IMR-90 (cell line): ENCODE measurements at regions not wholly inside any gene's neighbourhood (a gene's known extent, or its start where the extent isn't known, plus 50 kb on each side); places are given as distances from the start of the nearest gene placed in this dataset.

Experiments
- ATAC-seq: fragments of 200-7000 bp; cut with Tn5 transposase; 2 replicates; pipeline ENCODE4 v1.9.1; 2020; ENCODE audit warnings: low read depth, mild to moderate bottlenecking, moderate library complexity
- BruUV-seq: library from RNA; stranded (reverse); fragments of 400-500 nt; replicated peaks from 2 replicates; lab custom pipeline; 2021; lab: Mats Ljungman, UMichigan
- CTCF ChIA-PET: fragments of 300-600 bp; formaldehyde crosslinking; extraction: SDS; loops from one replicate; lab custom pipeline; 2021; ENCODE audit warnings: antibody characterized with exemption; lab: Yijun Ruan, JAX
- POLR2A ChIA-PET: fragments of 300-600 bp; sonication (Branson Sonifier 250); formaldehyde crosslinking; loops from one replicate; lab custom pipeline; 2022; ENCODE audit warnings: antibody characterized with exemption; ENCODE audit not compliant: unreplicated experiment; lab: Charles Lee
- DNase-seq: peaks from one replicate; pipeline ENCODE4 v3.0.0; 2013
- H2AFZ ChIP-seq: replicated peaks from 2 replicates; pipeline ENCODE3; 2013; ENCODE audit warnings: low read length, mild to moderate bottlenecking; ENCODE audit not compliant: poor library complexity
- H2AK5ac ChIP-seq: 2 replicates; pipeline ENCODE4 v1.6.1; 2013; ENCODE audit warnings: low read depth, low read length, inconsistent platforms
- H2AK9ac ChIP-seq: replicated peaks from 2 replicates; pipeline ENCODE3; 2013; ENCODE audit warnings: mild to moderate bottlenecking, low read depth, low read length, moderate library complexity; ENCODE audit not compliant: poor library complexity
- H2BK120ac ChIP-seq: 2 replicates; pipeline ENCODE4 v1.6.1; 2013; ENCODE audit warnings: low read depth, low read length, inconsistent platforms
- H2BK15ac ChIP-seq: 3 replicates; pipeline ENCODE4 v1.6.1; 2013; ENCODE audit warnings: low read depth, low read length, inconsistent platforms
- H2BK20ac ChIP-seq: 2 replicates; pipeline ENCODE4 v1.6.1; 2013; ENCODE audit warnings: low read depth, mild to moderate bottlenecking, inconsistent platforms, low read length, moderate library complexity
- H2BK5ac ChIP-seq: 2 replicates; pipeline ENCODE4 v1.6.1; 2013; ENCODE audit warnings: mild to moderate bottlenecking, low read depth, low read length, inconsistent platforms; ENCODE audit not compliant: poor library complexity, severe bottlenecking
- H3K14ac ChIP-seq: replicated peaks from 2 replicates; pipeline ENCODE4 v1.6.1; 2013; ENCODE audit warnings: low read depth, low read length, inconsistent platforms
- H3K18ac ChIP-seq: 2 replicates; pipeline ENCODE4 v1.6.1; 2013; ENCODE audit warnings: low read depth, low read length, control low read depth
- H3K23ac ChIP-seq: 2 replicates; pipeline ENCODE4 v1.6.1; 2013; ENCODE audit warnings: low read depth, low read length, inconsistent platforms
- H3K27ac ChIP-seq: 2 replicates; pipeline ENCODE4 v1.5.1; 2013; ENCODE audit warnings: mild to moderate bottlenecking, control low read depth, low read length; ENCODE audit not compliant: insufficient read depth
- H3K27me3 ChIP-seq: 2 replicates; pipeline ENCODE4 v1.6.1; 2013; ENCODE audit warnings: low read length; ENCODE audit not compliant: control insufficient read depth, insufficient read depth
- H3K36me3 ChIP-seq: 2 replicates; pipeline ENCODE4 v1.6.1; 2013; ENCODE audit warnings: low read length, mixed read lengths; ENCODE audit not compliant: control insufficient read depth, insufficient read depth
- H3K4ac ChIP-seq: 2 replicates; pipeline ENCODE4 v1.6.1; 2013; ENCODE audit warnings: low read depth, low read length, inconsistent platforms
- H3K4me1 ChIP-seq: 2 replicates; pipeline ENCODE4 v1.6.1; 2013; ENCODE audit warnings: low read length, mixed read lengths; ENCODE audit not compliant: control insufficient read depth, insufficient read depth
- H3K4me2 ChIP-seq: 2 replicates; pipeline ENCODE4 v1.6.1; 2013; ENCODE audit warnings: low read depth, mild to moderate bottlenecking, control low read depth, low read length, moderate library complexity
- H3K4me3 ChIP-seq: 2 replicates; pipeline ENCODE4 v1.5.1; 2013; ENCODE audit warnings: low read depth, mild to moderate bottlenecking, control low read depth, low read length, moderate library complexity; ENCODE audit not compliant: insufficient read depth
- H3K56ac ChIP-seq: 2 replicates; pipeline ENCODE4 v1.6.1; 2013; ENCODE audit warnings: low read length, inconsistent platforms; ENCODE audit not compliant: insufficient read depth; ENCODE audit errors: extremely low read depth
- H3K79me1 ChIP-seq, 2 experiments: 2 replicates each; pipeline ENCODE4 v1.6.1; 2013; ENCODE audit warnings: low read length in 2 of 2, inconsistent platforms in 1 of 2, low read depth in 1 of 2
- H3K9ac ChIP-seq: 2 replicates; pipeline ENCODE4 v1.6.1; 2013; ENCODE audit warnings: low read depth, low read length, control low read depth
- H3K9me1 ChIP-seq: 2 replicates; pipeline ENCODE4 v1.6.1; 2013; ENCODE audit warnings: low read length, inconsistent platforms; ENCODE audit not compliant: insufficient read depth
- H3K9me3 ChIP-seq: 2 replicates; pipeline ENCODE4 v1.6.1; 2013; ENCODE audit warnings: low read length; ENCODE audit not compliant: control insufficient read depth, insufficient read depth
- H4K20me1 ChIP-seq: 2 replicates; pipeline ENCODE4 v1.6.1; 2013; ENCODE audit warnings: low read length, inconsistent platforms; ENCODE audit not compliant: insufficient read depth
- H4K5ac ChIP-seq: 2 replicates; pipeline ENCODE4 v1.6.1; 2013; ENCODE audit warnings: mild to moderate bottlenecking, low read depth, low read length, control low read depth
- H4K8ac ChIP-seq, 2 experiments: 2 replicates each; pipeline ENCODE4 v1.6.1; 2013; ENCODE audit warnings: low read depth in 2 of 2, low read length in 2 of 2, control low read depth in 1 of 2, inconsistent platforms in 1 of 2
- H4K91ac ChIP-seq: 2 replicates; pipeline ENCODE4 v1.6.1; 2013; ENCODE audit warnings: low read depth, low read length, inconsistent platforms; ENCODE audit not compliant: insufficient read depth
- BHLHE40 ChIP-seq: fragments of 150-350 bp; IDR thresholded peaks from 2 replicates; pipeline ENCODE4 v1.6.1; 2016; ENCODE audit warnings: mild to moderate bottlenecking, low read depth, low read length
- CEBPB ChIP-seq: IDR thresholded peaks from 2 replicates; pipeline ENCODE4 v1.6.1; 2012; ENCODE audit warnings: low read depth, low read length, improper control_type of control experiment
- CHD1 ChIP-seq: IDR thresholded peaks from 2 replicates; pipeline ENCODE4 v1.6.1; 2012; ENCODE audit warnings: low read depth, low read length, improper control_type of control experiment
- CTCF ChIP-seq: conservative IDR thresholded peaks from 2 replicates; pipeline ENCODE4 v1.5.1; 2012; ENCODE audit warnings: mild to moderate bottlenecking, low read depth, low read length, improper control_type of control experiment
- FOS ChIP-seq: fragments of 150-350 bp; IDR thresholded peaks from 2 replicates; pipeline ENCODE4 v1.6.1; 2016; ENCODE audit warnings: low read depth, low read length
- MAFK ChIP-seq: IDR thresholded peaks from 2 replicates; pipeline ENCODE4 v1.6.1; 2012; ENCODE audit warnings: low read depth, low read length, improper control_type of control experiment
- MAZ ChIP-seq: IDR thresholded peaks from 2 replicates; pipeline ENCODE4 v1.6.1; 2012; ENCODE audit warnings: low read depth, mild to moderate bottlenecking, low read length, improper control_type of control experiment, moderate library complexity, borderline replicate concordance
- MXI1 ChIP-seq: IDR thresholded peaks from 2 replicates; pipeline ENCODE4 v1.6.1; 2012; ENCODE audit warnings: low read depth, mild to moderate bottlenecking, low read length, moderate library complexity, borderline replicate concordance
- NFE2L2 ChIP-seq: fragments of 150-350 bp; IDR thresholded peaks from 2 replicates; pipeline ENCODE4 v1.6.1; 2016; ENCODE audit warnings: low read depth, mild to moderate bottlenecking, low read length
- POLR2A ChIP-seq: IDR thresholded peaks from 2 replicates; pipeline ENCODE4 v1.6.1; 2012; ENCODE audit warnings: mild to moderate bottlenecking, low read depth, low read length
- RAD21 ChIP-seq: IDR thresholded peaks from 2 replicates; pipeline ENCODE4 v1.6.1; 2012; ENCODE audit warnings: low read length, improper control_type of control experiment
- RCOR1 ChIP-seq: IDR thresholded peaks from 2 replicates; pipeline ENCODE4 v1.6.1; 2012; ENCODE audit warnings: mild to moderate bottlenecking, low read length, improper control_type of control experiment; ENCODE audit not compliant: insufficient replicate concordance
- RFX5 ChIP-seq: IDR thresholded peaks from 2 replicates; pipeline ENCODE4 v1.8.0; 2012; ENCODE audit warnings: low read depth, mild to moderate bottlenecking, low read length, moderate library complexity
- SMC3 ChIP-seq: fragments of 150-350 bp; IDR thresholded peaks from 2 replicates; pipeline ENCODE4 v1.6.1; 2016; ENCODE audit warnings: low read depth, mild to moderate bottlenecking, antibody characterized with exemption, low read length, moderate library complexity
- USF2 ChIP-seq: fragments of 150-350 bp; IDR thresholded peaks from 2 replicates; pipeline ENCODE4 v1.6.1; 2017; ENCODE audit warnings: mild to moderate bottlenecking, antibody characterized with exemption, low read length, low read depth
- WGBS, 2 experiments: methylation state at CpG; one replicate each; pipeline versions ENCODE4 v1.1.5 to v1.1.7; 2013; ENCODE audit warnings: missing lambda C conversion rate in 2 of 2; ENCODE audit not compliant: insufficient read length in 1 of 2; ENCODE audit errors: extremely low coverage in 2 of 2; 5-methylcytosine and 5-hydroxymethylcytosine counted together
- dilution Hi-C: fragments of 300-500 bp; cut with HindIII; formaldehyde crosslinking; loops from one replicate; pipeline ENCODE4 v1.14.3; 2018; ENCODE audit warnings: low sequenced_read_pairs; ENCODE audit not compliant: unreplicated experiment
- in situ Hi-C: fragments of 300-500 bp; cut with MboI; formaldehyde crosslinking; loops from 3 replicates; pipeline ENCODE4 v1.14.3; 2019; ENCODE audit warnings: low sequenced_read_pairs, inconsistent platforms, mixed read lengths
- intact Hi-C: fragments of 100-400 bp; cut with micrococcal nuclease; formaldehyde crosslinking; loops from 2 replicates; pipeline ENCODE4 v1.10.0; 2022

GRCh38 chr4:105060628-105061027 lies 86.0 kb upstream of the TET2 start:
- no CpG with 5 or more reads among the region's 1 CpG for WGBS, 2 experiments
- ATAC-seq = no peak
- peak; percentile 31 for DNase-seq

More at GRCh38 chr4:105060628-105061027, 86.0 kb upstream of the TET2 start:
- no peak overlapping the region for H3K4me2 ChIP-seq
- no peak overlapping the region for H3K4ac ChIP-seq
- no peak overlapping the region for H2BK5ac ChIP-seq
- no peak overlapping the region for H3K18ac ChIP-seq
- H4K8ac ChIP-seq = no peak overlapping the region
- no peaks in the 10 kb centered on the region for H3K36me3 ChIP-seq
- no peaks in the 10 kb centered on the region for H3K79me1 ChIP-seq
- H3K23ac ChIP-seq = no peak overlapping the region
- H3K27me3 ChIP-seq = no peaks in the 10 kb centered on the region
- no peak overlapping the region for H2AFZ ChIP-seq
- H3K4me1 ChIP-seq = peaks cover 2% of the 10 kb centered on the region
- dilution Hi-C loops (no loop called here), in situ Hi-C loops (no loop called here), intact Hi-C loops (no loop called here)
- H4K5ac ChIP-seq = no peak overlapping the region
- H2BK15ac ChIP-seq = no peak overlapping the region
- no peak overlapping the region for H2BK20ac ChIP-seq
- CTCF ChIA-PET = no interaction called here
- no peak overlapping the region for H3K56ac ChIP-seq
- no peak overlapping the region for H3K9ac ChIP-seq
- H3K14ac ChIP-seq = no peak overlapping the region
- POLR2A ChIA-PET = no interaction called here
- no peak overlapping the region for H3K27ac ChIP-seq
- H3K9me1 ChIP-seq = peaks cover 3% of the 10 kb centered on the region; the same call in 1 of the 2 replicates
- no peak overlapping the region for H2BK120ac ChIP-seq
- H2AK5ac ChIP-seq = no peak overlapping the region
- H4K91ac ChIP-seq = no peak overlapping the region
- H2AK9ac ChIP-seq = no peak overlapping the region
- TF ChIP-seq NFE2L2 = no peak
- no peak for TF ChIP-seq FOS
- TF ChIP-seq POLR2A = no peak
- no peak for TF ChIP-seq MAFK
- TF ChIP-seq CTCF = no peak
- no peak for TF ChIP-seq RAD21
- TF ChIP-seq MXI1 = no peak
- no peak for TF ChIP-seq USF2
- no peak for TF ChIP-seq CEBPB
- TF ChIP-seq CHD1 = no peak
- TF ChIP-seq RCOR1 = no peak
- no peak for TF ChIP-seq SMC3
- no peak for TF ChIP-seq RFX5
- TF ChIP-seq MAZ = no peak
- TF ChIP-seq BHLHE40 = no peak
- no peak overlapping the region for H3K4me3 ChIP-seq
- BruUV-seq = no TSS peak
- H4K20me1 ChIP-seq = no peaks in the 10 kb centered on the region
- no peaks in the 10 kb centered on the region for H3K9me3 ChIP-seq
